Panc1 (cell line): ENCODE measurements at regions not wholly inside any gene's neighbourhood (a gene's known extent, or its start where the extent isn't known, plus 50 kb on each side); places are given as distances from the start of the nearest gene placed in this dataset.

Experiments used
- CTCF ChIP-seq: fragments of 450-650 bp; IDR thresholded peaks from 2 replicates; pipeline ENCODE4 v1.5.1; 2017; ENCODE audit warnings: mild to moderate bottlenecking
- POLR2AphosphoS5 ChIP-seq: IDR thresholded peaks from 2 replicates; pipeline ENCODE4 v1.6.1; 2012; ENCODE audit warnings: mild to moderate bottlenecking, low read depth, low read length, moderate library complexity
- TCF7L2 ChIP-seq: IDR thresholded peaks from 2 replicates; pipeline ENCODE4 v1.6.1; 2011; ENCODE audit warnings: mild to moderate bottlenecking, low read depth, low read length, inconsistent platforms
- TF ChIP-seq, protein P1 (sequence below), 2 experiments: IDR thresholded peaks; 2 replicates each; pipeline ENCODE4 v1.6.1; 2011 to 2012; ENCODE audit warnings: low read depth in 2 of 2, control low read depth in 1 of 2, low read length in 1 of 2, mild to moderate bottlenecking in 1 of 2, moderate library complexity in 1 of 2; ENCODE audit not compliant: insufficient read depth in 1 of 2

- TF ChIP-seq CTCF = no peak
- TF ChIP-seq, protein P1, sequence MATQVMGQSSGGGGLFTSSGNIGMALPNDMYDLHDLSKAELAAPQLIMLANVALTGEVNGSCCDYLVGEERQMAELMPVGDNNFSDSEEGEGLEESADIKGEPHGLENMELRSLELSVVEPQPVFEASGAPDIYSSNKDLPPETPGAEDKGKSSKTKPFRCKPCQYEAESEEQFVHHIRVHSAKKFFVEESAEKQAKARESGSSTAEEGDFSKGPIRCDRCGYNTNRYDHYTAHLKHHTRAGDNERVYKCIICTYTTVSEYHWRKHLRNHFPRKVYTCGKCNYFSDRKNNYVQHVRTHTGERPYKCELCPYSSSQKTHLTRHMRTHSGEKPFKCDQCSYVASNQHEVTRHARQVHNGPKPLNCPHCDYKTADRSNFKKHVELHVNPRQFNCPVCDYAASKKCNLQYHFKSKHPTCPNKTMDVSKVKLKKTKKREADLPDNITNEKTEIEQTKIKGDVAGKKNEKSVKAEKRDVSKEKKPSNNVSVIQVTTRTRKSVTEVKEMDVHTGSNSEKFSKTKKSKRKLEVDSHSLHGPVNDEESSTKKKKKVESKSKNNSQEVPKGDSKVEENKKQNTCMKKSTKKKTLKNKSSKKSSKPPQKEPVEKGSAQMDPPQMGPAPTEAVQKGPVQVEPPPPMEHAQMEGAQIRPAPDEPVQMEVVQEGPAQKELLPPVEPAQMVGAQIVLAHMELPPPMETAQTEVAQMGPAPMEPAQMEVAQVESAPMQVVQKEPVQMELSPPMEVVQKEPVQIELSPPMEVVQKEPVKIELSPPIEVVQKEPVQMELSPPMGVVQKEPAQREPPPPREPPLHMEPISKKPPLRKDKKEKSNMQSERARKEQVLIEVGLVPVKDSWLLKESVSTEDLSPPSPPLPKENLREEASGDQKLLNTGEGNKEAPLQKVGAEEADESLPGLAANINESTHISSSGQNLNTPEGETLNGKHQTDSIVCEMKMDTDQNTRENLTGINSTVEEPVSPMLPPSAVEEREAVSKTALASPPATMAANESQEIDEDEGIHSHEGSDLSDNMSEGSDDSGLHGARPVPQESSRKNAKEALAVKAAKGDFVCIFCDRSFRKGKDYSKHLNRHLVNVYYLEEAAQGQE (IDR thresholded peaks at IDR 0.05; ENCODE audit: insufficient read depth in 1 of 2, low read depth in 2 of 2, low read length in 1 of 2) = no peak
- TF ChIP-seq TCF7L2 = no peak
- no peak for TF ChIP-seq POLR2AphosphoS5
These were observed 257.9 kb upstream of the ANKRD55 start for GRCh38 chr5:56490971-56491468.
